Prostate gland (tissue), 2 donors: ENCODE measurements at regions not wholly inside any gene's neighbourhood (a gene's known extent, or its start where the extent isn't known, plus 50 kb on each side); places are given as distances from the start of the nearest gene placed in this dataset.

ENCODE experiments used
- DNase-seq: peaks from one replicate; pipeline ENCODE4 v3.0.0-alpha.2; 2019; ENCODE audit warnings: low spot score
- H3K27ac ChIP-seq, 2 donors: fragments of 200-600 bp; sonication (generic); 2 replicates each; pipeline ENCODE4 v1.5.1; 2017 to 2019
- H3K27me3 ChIP-seq: fragments of 200-600 bp; sonication (generic); replicated peaks from 2 replicates; pipeline ENCODE4 v1.5.1; 2019; ENCODE audit not compliant: insufficient read depth
- H3K36me3 ChIP-seq, 2 donors: fragments of 200-600 bp; sonication (generic); 1 replicate in 1 of 2; 2 replicates in 1 of 2; pipeline versions ENCODE4 v1.5.1 to v1.8.1; 2017 to 2019
- H3K4me1 ChIP-seq: fragments of 200-600 bp; sonication (generic); replicated peaks from 2 replicates; pipeline ENCODE4 v1.5.1; 2019
- H3K4me3 ChIP-seq, 2 donors: fragments of 200-600 bp; sonication (generic); 2 replicates each; pipeline ENCODE4 v1.5.1; 2017 to 2019
- H3K9me3 ChIP-seq: fragments of 200-600 bp; sonication (generic); 2 replicates; pipeline ENCODE4 v1.5.1; 2017
- CTCF ChIP-seq, 4 experiments: fragments of 200-600 bp in 2 of 4; fragments of 450-650 bp in 2 of 4; sonication (generic) in 2 of 4; IDR thresholded peaks; 1 replicate in 3 of 4; 2 replicates in 1 of 4; pipeline ENCODE4 v1.5.1; 2016 to 2019; ENCODE audit warnings: antibody characterized with exemption in 4 of 4, mild to moderate bottlenecking in 2 of 4, moderate library complexity in 2 of 4
- POLR2A ChIP-seq: fragments of 450-650 bp; IDR thresholded peaks from one replicate; pipeline ENCODE4 v1.6.1; 2016; ENCODE audit warnings: antibody characterized with exemption, mild to moderate bottlenecking
- POLR2AphosphoS5 ChIP-seq: sonication (generic); formaldehyde crosslinking; IDR thresholded peaks from one replicate; pipeline ENCODE4 v1.6.1; 2017; ENCODE audit warnings: antibody characterized with exemption
- WGBS: methylation state at CpG from one replicate; pipeline ENCODE4 v1.1.5; 2018; 5-methylcytosine and 5-hydroxymethylcytosine counted together
- intact Hi-C: fragments of 100-400 bp; cut with DNase I; formaldehyde crosslinking; loops from one replicate; pipeline ENCODE4 v1.14.2; 2022

GRCh38 chr1:213423605-213424004 is 372.6 kb downstream of the RPS6KC1 start:
- no peaks in the 10 kb centered on the region for H3K4me1 ChIP-seq
- no peak overlapping the region for H3K27ac ChIP-seq
- TF ChIP-seq POLR2AphosphoS5, result no peak
- no peak for TF ChIP-seq POLR2A
- TF ChIP-seq CTCF (IDR thresholded peaks at IDR 0.05), result no peak
- H3K27me3 ChIP-seq, result no peaks in the 10 kb centered on the region
- no peak for DNase-seq
- no peaks in the 10 kb centered on the region for H3K36me3 ChIP-seq
- 50% methylated on average over 12 of the region's 12 CpGs for WGBS
- H3K4me3 ChIP-seq, result no peak overlapping the region
- intact Hi-C loops, result no loop called here
- H3K9me3 ChIP-seq, result no peaks in the 10 kb centered on the region

GRCh38 chr1:213425376-213426030 is 374.5 kb downstream of the RPS6KC1 start:
- Histone ChIP-seq H3K36me3 (no peaks in the 10 kb centered on the region), H3K9me3 (no peaks in the 10 kb centered on the region), H3K27ac (no peak overlapping the region), H3K4me3 (no peak overlapping the region), H3K4me1 (no peaks in the 10 kb centered on the region), H3K27me3 (no peaks in the 10 kb centered on the region)
- no peak for DNase-seq
- intact Hi-C loops, result no loop called here
- WGBS, result 91% methylated on average over 20 of the region's 20 CpGs
- no peak for TF ChIP-seq POLR2A
- TF ChIP-seq POLR2AphosphoS5, result no peak
- TF ChIP-seq CTCF (IDR thresholded peaks at IDR 0.05), result no peak

GRCh38 chr1:213429642-213430041 is 378.6 kb downstream of the RPS6KC1 start:
- intact Hi-C loops, result no loop called here
- Histone ChIP-seq H3K27ac (no peak overlapping the region), H3K4me1 (no peaks in the 10 kb centered on the region), H3K9me3 (no peaks in the 10 kb centered on the region), H3K4me3 (no peak overlapping the region), H3K27me3 (no peaks in the 10 kb centered on the region), H3K36me3 (no peaks in the 10 kb centered on the region)
- no peak for DNase-seq
- TF ChIP-seq CTCF (IDR thresholded peaks at IDR 0.05), result no peak
- TF ChIP-seq POLR2A, result no peak
- TF ChIP-seq POLR2AphosphoS5, result no peak
- WGBS, result 62% methylated on average over 1 of the region's 1 CpG

- no peaks in the 10 kb centered on the region for H3K9me3 ChIP-seq
- no peaks in the 10 kb centered on the region for H3K36me3 ChIP-seq
- WGBS, result 47% methylated on average over 1 of the region's 1 CpG
- no peak overlapping the region for H3K27ac ChIP-seq
- TF ChIP-seq POLR2A, result no peak
- TF ChIP-seq POLR2AphosphoS5, result no peak
- TF ChIP-seq CTCF (IDR thresholded peaks at IDR 0.05), result no peak
- DNase-seq, result no peak
- no peak overlapping the region for H3K4me3 ChIP-seq
- no peaks in the 10 kb centered on the region for H3K4me1 ChIP-seq
- no peaks in the 10 kb centered on the region for H3K27me3 ChIP-seq
- intact Hi-C loops, result no loop called here
These were observed 384.7 kb downstream of the RPS6KC1 start for GRCh38 chr1:213435715-213436114.

- no peak overlapping the region for H3K4me3 ChIP-seq
- DNase-seq, result no peak
- intact Hi-C loops, result no loop called here
These were observed 387.3 kb downstream of the RPS6KC1 start for GRCh38 chr1:213438339-213438738.

More at GRCh38 chr1:213438339-213438738, 387.3 kb downstream of the RPS6KC1 start:
- TF ChIP-seq CTCF (IDR thresholded peaks at IDR 0.05), result no peak
- TF ChIP-seq POLR2AphosphoS5, result no peak
- no peak for TF ChIP-seq POLR2A
- Histone ChIP-seq H3K4me1 (no peaks in the 10 kb centered on the region), H3K27me3 (no peaks in the 10 kb centered on the region), H3K27ac (no peak overlapping the region), H3K36me3 (no peaks in the 10 kb centered on the region), H3K9me3 (no peaks in the 10 kb centered on the region)
